ENCODE measurements at regions not wholly inside any gene's neighbourhood (a gene's known extent, or its start where the extent isn't known, plus 50 kb on each side); places are given as distances from the start of the nearest gene placed in this dataset.

GRCh38 chr12:116358536-116358892, 81.0 kb upstream of the MED13L start:
- TF ChIP-seq CTCF (optimal IDR thresholded peaks at IDR 0.05 in 1 of 3, IDR thresholded peaks at IDR 0.05 in 1 of 3, conservative IDR thresholded peaks at IDR 0.05 in 1 of 3; ENCODE audit: extremely low read depth in 1 of 3, insufficient read depth in 2 of 3, low read length in 3 of 3) (no peak), EZH2 (IDR thresholded peaks at IDR 0.05; ENCODE audit: low read length) (no peak)
